WERI-Rb-1 (cell line): ENCODE measurements at regions not wholly inside any gene's neighbourhood (a gene's known extent, or its start where the extent isn't known, plus 50 kb on each side); places are given as distances from the start of the nearest gene placed in this dataset.

Experiments used
- DNase-seq: peaks from one replicate; pipeline ENCODE4 v3.0.0-alpha.2; 2020
- H3K27ac ChIP-seq: fragments of 250-450 bp; sonication (Bioruptor Pico); 2 replicates; pipeline ENCODE4 v1.5.1; 2020; ENCODE audit warnings: mild to moderate bottlenecking, moderate library complexity
- H3K27me3 ChIP-seq: fragments of 250-450 bp; sonication (Bioruptor Pico); 2 replicates; pipeline ENCODE4 v1.5.1; 2021; ENCODE audit warnings: mild to moderate bottlenecking, low read depth, moderate library complexity; ENCODE audit not compliant: insufficient read depth, severe bottlenecking
- H3K36me3 ChIP-seq: fragments of 250-450 bp; sonication (Bioruptor Pico); 2 replicates; pipeline ENCODE4 v1.5.1; 2020; ENCODE audit warnings: mild to moderate bottlenecking, moderate library complexity
- H3K4me3 ChIP-seq: 2 replicates; pipeline ENCODE4 v1.5.1; 2011; ENCODE audit warnings: low read depth, mild to moderate bottlenecking, control low read depth, low read length
- H3K9me3 ChIP-seq: fragments of 250-450 bp; sonication (Bioruptor Pico); 2 replicates; pipeline ENCODE4 v1.5.1; 2021; ENCODE audit warnings: mild to moderate bottlenecking, moderate library complexity; ENCODE audit not compliant: severe bottlenecking
- CTCF ChIP-seq: IDR thresholded peaks from 2 replicates; pipeline ENCODE4 v1.5.1; 2011; ENCODE audit warnings: low read depth, mild to moderate bottlenecking, control low read depth, inconsistent platforms, low read length

- Histone ChIP-seq H3K4me3 (no peak overlapping the region), H3K36me3 (no peaks in the 10 kb centered on the region), H3K9me3 (peaks cover 13% of the 10 kb centered on the region), H3K27ac (no peak overlapping the region), H3K27me3 (no peaks in the 10 kb centered on the region)
- DNase-seq: no peak
- TF ChIP-seq CTCF: no peak
Observed at GRCh38 chr14:55867719-55868118, 250.5 kb upstream of the PELI2 start.

GRCh38 chr14:55869397-55870049 is 248.7 kb upstream of the PELI2 start:
- H3K27ac ChIP-seq: no peak overlapping the region
- no peak for DNase-seq
- TF ChIP-seq CTCF: no peak
- H3K36me3 ChIP-seq: no peaks in the 10 kb centered on the region
- H3K27me3 ChIP-seq: no peaks in the 10 kb centered on the region
- peaks cover 5% of the 10 kb centered on the region for H3K9me3 ChIP-seq
- H3K4me3 ChIP-seq: no peak overlapping the region

- Histone ChIP-seq H3K4me3 (no peak overlapping the region), H3K9me3 (no peaks in the 10 kb centered on the region), H3K36me3 (no peaks in the 10 kb centered on the region), H3K27me3 (no peaks in the 10 kb centered on the region), H3K27ac (no peak overlapping the region)
- no peak for TF ChIP-seq CTCF
- no peak for DNase-seq
Observed at GRCh38 chr14:55873169-55873568, 245.0 kb upstream of the PELI2 start.

GRCh38 chr14:55874785-55875184 is 243.4 kb upstream of the PELI2 start:
- no peak for DNase-seq
- Histone ChIP-seq H3K4me3 (no peak overlapping the region), H3K36me3 (no peaks in the 10 kb centered on the region), H3K27ac (no peak overlapping the region), H3K27me3 (no peaks in the 10 kb centered on the region), H3K9me3 (no peaks in the 10 kb centered on the region)
- no peak for TF ChIP-seq CTCF

GRCh38 chr14:55877942-55878341 is 240.3 kb upstream of the PELI2 start:
- no peaks in the 10 kb centered on the region for H3K9me3 ChIP-seq
- no peak for TF ChIP-seq CTCF
- no peak overlapping the region for H3K4me3 ChIP-seq
- no peak overlapping the region for H3K27ac ChIP-seq
- H3K36me3 ChIP-seq: no peaks in the 10 kb centered on the region
- H3K27me3 ChIP-seq: no peaks in the 10 kb centered on the region
- no peak for DNase-seq
